Kidney capillary endothelial cell (primary cell): ENCODE measurements at regions not wholly inside any gene's neighbourhood (a gene's known extent, or its start where the extent isn't known, plus 50 kb on each side); places are given as distances from the start of the nearest gene placed in this dataset.

ENCODE experiments used
- DNase-seq: peaks from one replicate; pipeline ENCODE4 v3.0.0-alpha.2; 2018; ENCODE audit warnings: low spot score

- DNase-seq = no peak
Observed at GRCh38 chr3:99366663-99367429, 271.5 kb upstream of the COL8A1 start.

DNA sequence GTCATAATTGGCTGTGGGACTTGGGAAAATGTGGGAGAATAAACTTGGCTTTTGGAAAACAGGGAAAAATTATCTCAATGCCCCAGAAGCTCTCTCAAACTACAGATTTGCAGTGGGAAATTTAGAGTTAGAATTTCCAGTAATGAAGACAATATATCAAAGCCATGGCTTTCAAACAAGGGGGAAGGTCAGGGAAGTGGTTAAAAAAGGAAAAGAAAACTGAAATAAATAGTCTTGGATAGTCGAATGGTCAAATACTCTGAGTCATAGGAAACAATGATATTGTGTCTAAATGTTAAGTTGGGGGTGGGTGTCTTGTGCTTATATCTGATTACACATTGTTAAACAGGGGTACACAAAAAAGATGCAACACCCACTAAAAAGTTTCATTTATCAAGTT is 272.4 kb upstream of the COL8A1 start:
- no peak for DNase-seq

DNA sequence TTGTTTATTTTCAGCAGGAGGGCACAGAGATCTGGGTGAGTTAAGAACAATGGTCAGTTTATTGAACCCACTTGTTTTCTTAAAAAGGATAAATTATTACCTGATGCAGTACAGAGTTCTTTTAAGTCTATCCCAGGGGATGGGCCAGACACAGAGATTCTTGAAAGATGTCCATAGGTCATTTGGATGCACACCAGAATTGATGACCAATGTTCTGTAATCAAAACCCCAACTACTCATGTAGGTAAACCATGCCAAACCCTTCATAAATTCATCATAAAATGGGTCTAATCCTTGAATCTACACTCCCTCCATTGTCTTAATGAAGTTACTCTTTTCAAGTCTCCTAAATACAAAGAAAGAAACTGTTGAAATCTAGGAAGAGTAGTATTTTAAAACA is 273.0 kb upstream of the COL8A1 start:
- DNase-seq = no peak

DNA sequence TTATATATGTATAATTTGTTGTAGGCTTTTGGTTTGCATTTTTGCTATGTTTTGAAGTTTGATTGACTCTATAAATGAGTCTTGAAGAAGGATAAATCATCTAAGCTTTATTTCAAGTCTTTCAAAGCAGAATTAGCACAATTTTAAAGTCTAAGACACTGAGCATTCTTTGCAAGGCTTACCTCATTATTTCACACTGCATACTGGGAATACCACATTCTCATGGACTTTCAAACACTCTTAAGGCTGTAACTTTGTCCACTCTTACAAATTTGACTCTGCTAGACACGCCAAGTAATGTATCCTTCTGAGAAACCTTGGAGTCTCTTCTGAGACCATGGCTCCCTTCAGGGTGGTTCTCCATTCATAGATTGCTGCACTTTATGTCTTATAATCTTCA is 281.3 kb upstream of the COL8A1 start:
- DNase-seq = no peak

- DNase-seq = no peak
Observed at GRCh38 chr3:99356696-99357095, 281.7 kb upstream of the COL8A1 start.

- peak; percentile 91 for DNase-seq
Observed at GRCh38 chr3:99355465-99355864, 282.9 kb upstream of the COL8A1 start.

DNA sequence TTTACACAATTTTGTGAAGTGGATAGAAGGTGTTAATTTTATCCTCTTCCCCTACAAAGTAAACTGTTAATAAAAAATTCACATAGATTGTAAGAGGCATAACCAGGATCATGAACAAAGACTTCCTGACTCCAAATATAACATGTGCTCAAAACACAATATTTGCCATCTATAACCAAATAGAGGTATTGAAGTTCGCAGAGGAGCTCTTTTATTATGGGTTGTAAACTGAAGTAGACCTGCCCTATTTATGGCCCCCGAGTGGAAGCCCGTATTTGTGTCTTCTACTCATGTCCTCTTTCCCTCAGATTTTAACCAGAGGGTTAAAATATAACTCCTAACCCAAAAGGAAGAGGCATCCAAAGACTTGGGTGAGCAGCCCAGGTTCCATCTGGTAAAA is 285.6 kb upstream of the COL8A1 start:
- DNase-seq = no peak

GRCh38 chr3:99351122-99351521 is 287.3 kb upstream of the COL8A1 start:
- DNase-seq = no peak

DNA sequence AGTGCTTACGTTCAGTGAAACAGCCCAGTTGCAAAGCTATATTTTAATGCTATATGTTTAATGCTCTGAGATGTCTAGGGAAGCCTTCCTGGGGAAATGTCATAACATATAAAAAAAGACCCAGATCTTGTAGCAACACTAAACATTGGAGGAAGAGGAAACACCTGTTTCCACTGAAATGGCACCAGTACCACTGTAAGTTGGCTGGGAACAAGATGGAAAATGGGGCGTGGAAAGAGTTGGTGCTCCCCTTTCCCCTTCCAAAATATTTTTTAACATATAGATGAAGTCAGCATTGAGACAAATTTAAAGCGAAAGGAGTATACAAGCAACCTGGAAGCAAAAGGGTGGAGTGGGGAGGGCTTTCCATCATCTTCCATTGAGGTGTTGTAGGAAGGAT is 289.9 kb upstream of the COL8A1 start:
- DNase-seq = no peak

DNA sequence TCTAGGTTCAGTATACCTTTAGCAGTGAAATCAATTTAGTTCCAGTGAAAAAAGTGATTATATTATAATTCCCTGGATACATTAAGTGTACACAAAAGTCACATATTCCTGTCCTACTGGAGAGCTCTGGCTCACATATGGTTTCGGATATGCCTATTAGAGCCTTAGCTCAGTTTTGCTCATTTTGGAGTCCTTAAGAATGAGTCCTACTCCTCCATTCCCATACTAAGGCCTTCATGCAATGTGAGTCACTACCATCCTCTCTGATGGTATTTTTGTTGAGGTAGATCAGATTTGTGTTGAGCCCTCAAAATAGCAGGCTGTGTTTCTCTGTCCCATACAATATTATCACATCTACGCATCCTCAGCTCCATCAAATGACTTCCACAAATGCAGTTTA is 294.2 kb upstream of the COL8A1 start:
- no peak for DNase-seq

DNA sequence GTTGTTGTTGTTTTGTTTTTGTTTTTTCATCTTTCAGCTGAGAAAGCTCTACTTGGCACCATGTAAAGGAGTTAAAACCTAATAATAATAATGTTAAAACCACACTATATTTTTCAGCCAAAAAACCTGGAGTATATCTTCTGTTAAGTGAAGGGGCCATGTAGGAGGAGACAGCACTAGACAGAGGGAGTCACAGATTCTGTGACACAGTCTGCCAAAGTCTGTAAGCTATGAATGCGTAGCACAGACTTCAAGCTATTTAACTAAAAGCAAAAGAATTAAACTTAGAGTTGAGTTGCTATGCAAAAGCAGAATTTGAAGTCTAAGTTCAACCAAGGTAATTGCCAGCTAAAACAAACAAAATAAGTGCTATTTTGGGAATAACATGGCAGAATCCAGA is 296.0 kb upstream of the COL8A1 start:
- DNase-seq = no peak

GRCh38 chr3:99339222-99339621 is 299.2 kb upstream of the COL8A1 start:
- DNase-seq = no peak

DNA sequence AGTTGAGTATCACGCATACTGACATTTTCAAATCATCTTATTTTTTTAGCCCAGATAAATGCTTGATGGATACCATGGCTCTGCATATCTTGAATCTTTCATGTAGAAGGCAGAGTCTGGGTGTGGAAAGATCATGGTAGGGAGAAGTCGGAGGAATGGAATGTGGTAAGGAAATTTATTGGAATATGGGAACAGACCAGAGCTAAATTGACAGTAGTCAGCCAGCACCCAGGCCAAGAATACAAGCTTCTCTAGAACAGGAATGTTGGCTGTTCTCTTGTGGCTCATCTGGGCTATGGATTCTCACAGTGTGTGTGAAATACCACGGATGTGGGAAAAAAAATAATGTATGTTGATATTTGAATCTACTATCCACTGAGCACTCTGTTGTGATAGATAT is 305.7 kb upstream of the COL8A1 start:
- no peak for DNase-seq

GRCh38 chr3:99332276-99332675 is 306.1 kb upstream of the COL8A1 start:
- no peak for DNase-seq

- no peak for DNase-seq
Observed at GRCh38 chr3:99330924-99331532, 307.4 kb upstream of the COL8A1 start.

DNA sequence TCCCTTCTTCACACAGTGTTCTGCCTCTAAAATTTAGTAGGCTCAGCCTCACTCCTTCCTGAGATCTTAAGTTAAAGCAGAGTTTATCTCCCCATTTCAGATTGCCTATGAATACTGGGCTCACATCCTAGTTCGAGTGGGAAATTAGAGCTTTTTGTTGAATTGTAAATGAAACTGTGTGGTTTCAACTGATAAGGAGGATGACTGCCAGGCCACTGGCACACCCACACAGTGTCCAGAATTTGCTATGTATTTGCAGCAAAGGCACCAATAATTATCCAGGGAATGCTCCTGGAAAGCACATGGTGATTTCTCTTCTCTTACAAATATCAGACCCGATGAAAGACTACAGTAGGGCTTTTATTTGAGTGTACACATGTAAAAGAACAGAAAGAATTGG is 308.1 kb upstream of the COL8A1 start:
- no peak for DNase-seq

DNA sequence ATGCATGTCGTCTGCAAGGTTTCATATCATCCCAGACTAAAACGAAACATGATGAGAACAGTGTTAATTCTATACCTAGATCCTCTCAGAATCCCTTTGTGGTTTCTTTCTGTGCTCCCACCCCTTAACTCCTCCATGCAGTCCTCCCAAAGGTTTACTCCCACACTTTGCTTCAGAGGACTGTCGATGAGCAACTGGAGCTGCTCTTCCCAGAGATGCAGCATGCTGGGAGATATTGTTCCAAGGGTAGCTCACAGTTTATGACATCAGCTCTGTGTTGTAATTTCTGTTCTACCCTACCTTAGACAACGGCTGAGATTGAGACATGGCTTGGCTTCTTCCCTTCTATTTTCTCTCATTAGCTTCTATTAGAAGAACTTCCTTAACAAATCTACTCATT is 313.0 kb upstream of the COL8A1 start:
- no peak for DNase-seq

GRCh38 chr3:99324636-99325203 is 313.7 kb upstream of the COL8A1 start:
- no peak for DNase-seq

GRCh38 chr3:99323940-99324339 is 314.5 kb upstream of the COL8A1 start:
- DNase-seq = no peak

GRCh38 chr3:99322551-99322950 is 315.8 kb upstream of the COL8A1 start:
- no peak for DNase-seq

DNA sequence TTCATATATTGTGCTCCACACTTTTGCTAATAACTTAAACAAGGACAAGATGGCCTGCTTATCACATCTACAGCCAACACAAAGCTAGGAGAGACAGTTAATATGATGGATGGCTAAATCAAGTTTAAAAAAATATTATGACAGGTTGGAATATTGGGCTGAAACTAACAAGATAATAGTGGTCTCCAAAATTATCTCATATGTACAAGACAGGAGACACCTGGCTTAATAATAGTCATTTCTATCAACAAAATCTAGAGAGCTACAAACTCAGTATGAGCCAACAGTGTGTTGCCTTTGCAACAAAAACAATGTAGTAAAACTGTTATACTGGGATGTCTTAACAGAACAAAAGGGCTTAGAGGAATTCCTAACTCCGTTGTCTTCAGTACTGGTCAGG is 317.1 kb upstream of the COL8A1 start:
- DNase-seq = no peak

DNA sequence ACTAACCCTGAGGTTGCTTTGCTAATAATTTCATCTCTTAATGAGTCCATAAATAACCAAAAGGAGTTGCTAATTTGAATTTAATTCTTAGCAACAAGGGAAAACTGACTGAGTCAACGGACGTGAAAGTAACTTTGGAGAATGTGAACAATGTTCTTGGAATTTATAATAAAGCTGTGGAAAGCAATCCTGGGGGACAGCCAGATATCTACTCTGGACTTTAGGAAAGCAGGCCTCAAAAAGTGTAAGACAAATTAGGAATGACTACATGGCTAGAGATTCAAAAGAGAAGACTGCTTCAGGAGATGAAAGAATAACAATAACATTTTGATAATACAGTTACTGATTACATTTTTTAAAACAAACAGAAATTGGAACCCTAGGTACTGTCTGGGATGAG is 318.4 kb upstream of the COL8A1 start:
- DNase-seq = no peak

GRCh38 chr3:99319450-99319849 is 318.9 kb upstream of the COL8A1 start:
- no peak for DNase-seq

DNA sequence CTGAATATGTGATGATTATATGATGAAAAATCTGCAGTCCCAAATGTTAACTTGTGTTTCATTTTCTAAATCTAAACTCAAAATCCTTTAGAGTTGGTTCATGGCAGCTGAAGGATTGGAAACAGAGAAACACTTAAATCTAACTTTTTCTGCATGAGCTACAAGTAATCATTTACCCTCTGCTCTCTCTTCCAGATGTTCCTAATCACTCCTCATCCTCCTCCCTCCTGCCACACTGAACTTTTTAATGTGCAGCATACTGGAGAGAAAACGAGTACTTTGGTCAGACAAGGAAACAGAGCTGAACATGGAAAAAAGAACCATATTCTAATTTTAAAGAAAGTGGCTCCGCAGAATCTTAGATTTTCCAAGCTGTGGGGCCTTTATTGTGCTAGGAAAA is 321.2 kb upstream of the COL8A1 start:
- DNase-seq = no peak
